BLaER1 treated with 17β-estradiol and CSF1 and Interleukin-3, amounts not matched to agents 10 nM and 100 nM (cell line): ENCODE measurements at regions not wholly inside any gene's neighbourhood (a gene's known extent, or its start where the extent isn't known, plus 50 kb on each side); places are given as distances from the start of the nearest gene placed in this dataset.

Source experiments
- H3K27ac ChIP-seq, 11 experiments: shearing (Covaris generic); formaldehyde crosslinking; 2 replicates each; pipeline ENCODE4 v1.8.1; 2022
- H3K27me3 ChIP-seq, 11 experiments: shearing (Covaris generic); formaldehyde crosslinking; 2 replicates each; pipeline ENCODE4 v1.8.1; 2022
- H3K36me3 ChIP-seq, 11 experiments: shearing (Covaris generic); formaldehyde crosslinking; 2 replicates each; pipeline ENCODE4 v1.8.1; 2022
- H3K4me1 ChIP-seq, 10 experiments: shearing (Covaris generic); formaldehyde crosslinking; 2 replicates each; pipeline ENCODE4 v1.8.1; 2022
- H3K4me2 ChIP-seq, 11 experiments: shearing (Covaris generic); formaldehyde crosslinking; 2 replicates each; pipeline ENCODE4 v1.8.1; 2022
- H3K4me3 ChIP-seq, 10 experiments: shearing (Covaris generic); formaldehyde crosslinking; 2 replicates each; pipeline ENCODE4 v1.8.1; 2022
- H3K9ac ChIP-seq, 11 experiments: shearing (Covaris generic); formaldehyde crosslinking; 2 replicates each; pipeline ENCODE4 v1.8.1; 2022
- H3K9me3 ChIP-seq, 11 experiments: shearing (Covaris generic); formaldehyde crosslinking; replicated peaks in 1 of 11; 2 replicates each; pipeline ENCODE4 v1.8.1; 2022
- H4K20me1 ChIP-seq, 11 experiments: shearing (Covaris generic); formaldehyde crosslinking; 2 replicates each; pipeline ENCODE4 v1.8.1; 2022
- Cebpa-rat ChIP-seq, 11 experiments: shearing (Covaris generic); IDR thresholded peaks; 2 replicates each; pipeline ENCODE4 v1.8.1; 2022

DNA sequence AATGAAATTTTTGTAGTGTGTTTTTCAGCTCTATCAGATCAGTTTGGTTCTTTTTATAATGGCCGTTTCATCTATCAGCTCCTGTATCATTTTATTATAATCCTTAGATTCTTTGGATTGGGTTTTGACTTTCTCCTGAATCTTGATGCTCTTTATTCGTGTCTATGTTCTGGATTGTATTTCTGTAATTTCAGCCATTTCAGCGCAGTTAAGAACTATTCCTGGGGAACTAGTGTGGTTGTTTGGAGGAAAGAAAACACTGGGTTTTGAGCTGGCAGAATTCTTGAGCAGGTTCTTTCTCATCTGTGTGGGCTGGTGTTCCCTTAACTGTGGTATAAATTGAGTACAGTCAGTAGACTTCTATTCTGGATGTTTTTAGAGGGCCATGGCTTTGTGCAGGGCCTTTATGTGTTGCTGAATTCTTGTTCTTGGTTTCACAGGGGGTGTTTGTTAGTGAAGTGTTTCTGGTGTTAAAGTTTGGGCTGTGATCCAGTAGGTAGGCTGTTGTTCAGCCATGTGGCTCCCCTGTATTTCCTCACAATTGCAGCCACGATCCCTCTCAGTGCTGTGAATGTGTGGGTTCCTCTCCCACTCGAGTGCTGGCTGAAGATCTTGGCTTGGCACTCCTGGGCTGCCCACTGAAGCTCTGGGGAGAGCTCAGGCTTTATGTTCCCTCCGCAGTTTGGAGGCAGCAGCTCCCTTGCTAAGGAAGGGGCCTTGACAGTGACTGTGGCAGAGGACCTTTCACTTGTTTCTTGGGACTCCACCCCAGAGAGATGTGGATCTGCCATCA, 56.0 kb upstream of the CCDC190 start:
- no peak overlapping the region for H3K27ac ChIP-seq
- no peaks in the 10 kb centered on the region for H3K36me3 ChIP-seq
- no peak overlapping the region for H3K4me3 ChIP-seq
- TF ChIP-seq Cebpa-rat (IDR thresholded peaks at IDR 0.05): no peak
- H3K4me2 ChIP-seq: no peak overlapping the region
- peaks cover 23 to 31% (median 27%) of the 10 kb centered on the region in 10 experiments for H3K4me1 ChIP-seq
- no peaks in the 10 kb centered on the region for H3K27me3 ChIP-seq
- peaks cover 12 to 26% (median 16%) of the 10 kb centered on the region in 11 experiments; a peak in 21 of 22 replicates for H3K9me3 ChIP-seq
- H3K9ac ChIP-seq: no peak overlapping the region
- no peaks in the 10 kb centered on the region for H4K20me1 ChIP-seq

DNA sequence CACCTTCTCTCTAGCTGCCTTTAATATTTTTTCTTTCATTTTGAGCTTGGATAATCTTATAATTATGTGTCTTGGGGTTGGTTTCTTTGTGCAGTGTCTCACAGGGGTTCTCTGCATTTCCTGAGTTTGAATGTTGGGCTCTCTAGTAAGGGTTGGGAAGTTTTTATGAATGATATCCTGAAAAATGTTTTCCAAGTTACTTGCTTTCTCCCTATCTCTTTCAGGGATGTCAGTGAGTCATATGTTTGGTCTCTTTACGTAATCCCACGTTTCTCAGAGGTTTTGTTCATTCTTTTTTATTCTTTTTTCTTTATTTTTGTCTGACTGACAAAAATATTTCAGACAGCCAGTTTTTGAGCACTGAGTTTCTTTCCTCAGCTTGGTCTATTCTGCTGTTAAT, 55.4 kb upstream of the CCDC190 start:
- no peaks in the 10 kb centered on the region for H3K27me3 ChIP-seq
- peaks cover 17 to 25% (median 21%) of the 10 kb centered on the region in 10 experiments for H3K4me1 ChIP-seq
- TF ChIP-seq Cebpa-rat (IDR thresholded peaks at IDR 0.05): no peak
- H3K36me3 ChIP-seq: no peaks in the 10 kb centered on the region
- H3K9ac ChIP-seq: no peak overlapping the region
- no peak overlapping the region for H3K4me3 ChIP-seq
- H3K9me3 ChIP-seq: peaks cover 18 to 32% (median 22%) of the 10 kb centered on the region in 11 experiments; a peak in 21 of 22 replicates
- no peaks in the 10 kb centered on the region for H4K20me1 ChIP-seq
- H3K27ac ChIP-seq: no peak overlapping the region
- no peak overlapping the region for H3K4me2 ChIP-seq

DNA sequence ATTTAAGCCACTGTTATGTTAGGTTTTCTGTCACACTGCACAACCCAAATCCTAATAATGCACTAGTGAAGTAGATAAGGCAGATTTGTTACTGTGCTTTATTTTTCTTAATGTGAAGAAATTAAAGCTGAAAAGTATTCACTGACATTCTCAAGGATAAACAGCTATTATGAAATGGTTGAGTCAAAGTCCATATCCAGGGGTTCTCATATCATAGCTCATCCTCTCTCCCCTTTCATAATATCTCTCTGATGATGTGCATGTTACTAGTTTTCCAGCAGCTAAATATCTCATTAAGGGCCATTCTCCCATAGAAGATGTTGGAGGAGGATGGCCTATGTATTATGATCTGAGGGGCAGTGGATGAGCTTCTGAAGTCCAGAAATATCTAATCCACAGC, 53.6 kb upstream of the CCDC190 start:
- Histone ChIP-seq H4K20me1 (no peaks in the 10 kb centered on the region), H3K27ac (no peak overlapping the region), H3K4me1 (peaks cover 14 to 20% (median 18%) of the 10 kb centered on the region in 10 experiments), H3K4me2 (no peak overlapping the region), H3K9ac (no peak overlapping the region), H3K9me3 (peaks cover 19 to 33% (median 23%) of the 10 kb centered on the region in 11 experiments; a peak in 21 of 22 replicates), H3K27me3 (no peaks in the 10 kb centered on the region), H3K36me3 (no peaks in the 10 kb centered on the region), H3K4me3 (no peak overlapping the region)
- TF ChIP-seq Cebpa-rat (IDR thresholded peaks at IDR 0.05): no peak

DNA sequence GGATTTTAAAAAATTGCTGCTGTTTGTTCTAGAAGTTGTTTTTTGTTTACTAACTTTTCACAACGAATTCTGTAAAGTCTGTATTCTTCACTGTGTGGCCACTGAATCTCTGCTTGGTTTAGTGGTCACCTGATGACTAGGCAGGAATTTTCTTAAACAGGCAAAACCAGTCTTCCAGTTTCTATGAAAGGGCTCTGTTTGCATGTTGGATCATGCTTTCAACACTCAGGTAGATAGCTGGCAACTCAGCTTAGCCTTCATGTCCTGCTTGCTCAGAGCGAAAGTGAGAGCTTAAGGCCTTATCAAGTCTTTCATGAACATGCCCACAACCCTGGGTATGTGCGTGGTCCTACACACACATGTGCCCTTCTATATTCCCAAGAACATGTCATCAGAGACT, 52.4 kb upstream of the CCDC190 start:
- peaks cover 1 to 7% (median 5%) of the 10 kb centered on the region in 10 experiments; a peak in 18 of 20 replicates for H3K4me1 ChIP-seq
- H4K20me1 ChIP-seq: no peaks in the 10 kb centered on the region
- TF ChIP-seq Cebpa-rat (IDR thresholded peaks at IDR 0.05): no peak
- peaks cover 19 to 33% (median 23%) of the 10 kb centered on the region in 11 experiments; a peak in 21 of 22 replicates for H3K9me3 ChIP-seq
- H3K36me3 ChIP-seq: no peaks in the 10 kb centered on the region
- H3K4me2 ChIP-seq: no peak overlapping the region
- H3K9ac ChIP-seq: no peak overlapping the region
- H3K27ac ChIP-seq: no peak overlapping the region
- no peak overlapping the region for H3K4me3 ChIP-seq
- no peaks in the 10 kb centered on the region for H3K27me3 ChIP-seq

DNA sequence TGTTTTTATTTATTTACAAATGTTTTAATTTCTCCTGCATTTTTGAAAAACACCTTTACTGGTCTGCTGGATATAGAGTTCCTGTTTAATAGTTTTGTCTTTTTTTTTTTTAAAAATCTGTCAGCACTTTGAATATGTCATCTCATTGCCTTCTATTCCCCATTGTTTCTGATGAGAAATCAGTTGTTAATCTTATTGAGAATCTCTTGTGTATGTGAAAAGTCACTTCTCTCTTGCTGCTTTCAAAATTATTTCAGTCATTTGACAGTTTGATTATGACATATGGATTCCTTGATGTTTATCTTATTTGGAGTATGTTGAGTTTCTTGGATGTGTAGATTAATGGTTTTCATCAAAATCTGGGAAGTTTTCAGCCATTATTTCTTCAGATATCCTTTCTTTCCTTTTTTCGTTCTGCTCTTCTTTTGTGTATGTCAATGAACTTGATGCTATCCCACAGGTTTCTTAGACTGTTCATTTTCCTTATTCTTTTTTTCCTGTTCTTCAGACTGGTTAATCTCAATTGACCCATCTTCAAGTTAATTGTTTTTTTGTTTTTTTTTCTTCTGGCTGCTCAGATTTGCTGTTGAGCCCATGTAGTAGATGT, 51.2 kb upstream of the CCDC190 start:
- Histone ChIP-seq H3K4me2 (no peak overlapping the region), H4K20me1 (no peaks in the 10 kb centered on the region), H3K27ac (no peak overlapping the region), H3K27me3 (no peaks in the 10 kb centered on the region), H3K4me3 (no peak overlapping the region), H3K9ac (no peak overlapping the region), H3K9me3 (peaks cover 19 to 33% (median 23%) of the 10 kb centered on the region in 11 experiments; a peak in 21 of 22 replicates), H3K4me1 (no peaks in the 10 kb centered on the region), H3K36me3 (no peaks in the 10 kb centered on the region)
- TF ChIP-seq Cebpa-rat (IDR thresholded peaks at IDR 0.05): no peak
